ENCODE measurements at regions not wholly inside any gene's neighbourhood (a gene's known extent, or its start where the extent isn't known, plus 50 kb on each side); places are given as distances from the start of the nearest gene placed in this dataset.

DNA sequence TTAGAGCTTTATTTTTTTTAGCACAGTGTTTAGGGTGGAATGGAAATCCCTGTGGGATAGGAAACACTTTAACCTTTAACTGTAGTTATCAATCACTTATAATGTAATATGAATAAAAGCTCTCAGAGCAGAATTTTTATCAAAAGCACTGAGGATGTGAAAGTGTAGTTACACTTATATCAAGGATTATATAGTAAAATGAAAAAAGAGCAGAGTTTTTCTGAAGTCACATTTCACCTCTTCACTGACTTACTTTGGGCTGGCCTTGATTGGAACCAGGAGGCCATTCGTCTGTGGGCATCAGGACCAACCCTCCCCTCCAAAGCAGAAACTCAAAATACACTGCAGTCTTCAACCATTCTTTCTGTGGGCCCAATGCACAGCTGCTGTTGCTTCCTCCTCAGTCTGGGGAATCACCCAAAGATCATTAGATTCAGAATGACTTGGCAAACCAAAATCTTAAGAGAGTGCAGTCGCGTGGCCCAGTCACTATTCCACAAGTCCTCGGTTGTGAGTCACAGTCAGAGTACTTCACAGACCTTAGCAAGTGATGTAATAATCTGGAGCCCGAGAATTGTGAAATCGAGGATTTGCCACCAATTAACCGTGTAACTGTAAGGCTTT, 132.6 kb upstream of the COL8A1 start (continued):
- TF ChIP-seq, protein P1, sequence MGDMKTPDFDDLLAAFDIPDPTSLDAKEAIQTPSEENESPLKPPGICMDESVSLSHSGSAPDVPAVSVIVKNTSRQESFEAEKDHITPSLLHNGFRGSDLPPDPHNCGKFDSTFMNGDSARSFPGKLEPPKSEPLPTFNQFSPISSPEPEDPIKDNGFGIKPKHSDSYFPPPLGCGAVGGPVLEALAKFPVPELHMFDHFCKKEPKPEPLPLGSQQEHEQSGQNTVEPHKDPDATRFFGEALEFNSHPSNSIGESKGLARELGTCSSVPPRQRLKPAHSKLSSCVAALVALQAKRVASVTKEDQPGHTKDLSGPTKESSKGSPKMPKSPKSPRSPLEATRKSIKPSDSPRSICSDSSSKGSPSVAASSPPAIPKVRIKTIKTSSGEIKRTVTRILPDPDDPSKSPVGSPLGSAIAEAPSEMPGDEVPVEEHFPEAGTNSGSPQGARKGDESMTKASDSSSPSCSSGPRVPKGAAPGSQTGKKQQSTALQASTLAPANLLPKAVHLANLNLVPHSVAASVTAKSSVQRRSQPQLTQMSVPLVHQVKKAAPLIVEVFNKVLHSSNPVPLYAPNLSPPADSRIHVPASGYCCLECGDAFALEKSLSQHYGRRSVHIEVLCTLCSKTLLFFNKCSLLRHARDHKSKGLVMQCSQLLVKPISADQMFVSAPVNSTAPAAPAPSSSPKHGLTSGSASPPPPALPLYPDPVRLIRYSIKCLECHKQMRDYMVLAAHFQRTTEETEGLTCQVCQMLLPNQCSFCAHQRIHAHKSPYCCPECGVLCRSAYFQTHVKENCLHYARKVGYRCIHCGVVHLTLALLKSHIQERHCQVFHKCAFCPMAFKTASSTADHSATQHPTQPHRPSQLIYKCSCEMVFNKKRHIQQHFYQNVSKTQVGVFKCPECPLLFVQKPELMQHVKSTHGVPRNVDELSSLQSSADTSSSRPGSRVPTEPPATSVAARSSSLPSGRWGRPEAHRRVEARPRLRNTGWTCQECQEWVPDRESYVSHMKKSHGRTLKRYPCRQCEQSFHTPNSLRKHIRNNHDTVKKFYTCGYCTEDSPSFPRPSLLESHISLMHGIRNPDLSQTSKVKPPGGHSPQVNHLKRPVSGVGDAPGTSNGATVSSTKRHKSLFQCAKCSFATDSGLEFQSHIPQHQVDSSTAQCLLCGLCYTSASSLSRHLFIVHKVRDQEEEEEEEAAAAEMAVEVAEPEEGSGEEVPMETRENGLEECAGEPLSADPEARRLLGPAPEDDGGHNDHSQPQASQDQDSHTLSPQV (IDR thresholded peaks at IDR 0.05), result no peak
- TF ChIP-seq CEBPB (IDR thresholded peaks at IDR 0.05; ENCODE audit: borderline replicate concordance in 1 of 2, low read depth in 2 of 2, low read length in 2 of 2), result peak; percentile 71 to 88; a peak in 2 of 4 replicates
- TF ChIP-seq JUND (IDR thresholded peaks at IDR 0.05; ENCODE audit: low read depth, low read length), result peak; percentile 92
- TF ChIP-seq FOXK2 (IDR thresholded peaks at IDR 0.05), result no peak
- no peak for TF ChIP-seq NFYB (IDR thresholded peaks at IDR 0.05; ENCODE audit: insufficient read depth, low read depth, low read length)
- TF ChIP-seq IKZF2 (IDR thresholded peaks at IDR 0.05), result peak; percentile 91 to 93
- TF ChIP-seq WRNIP1 (IDR thresholded peaks at IDR 0.05; ENCODE audit: borderline replicate concordance, low read depth, low read length), result 0 out of 2 replicates have a peak, but pooled peaks have one; percentile 66
- TF ChIP-seq MTA3 (IDR thresholded peaks at IDR 0.05; ENCODE audit: borderline replicate concordance, low read length), result no peak
- 0 out of 2 replicates have a peak, but pooled peaks have one; percentile 49 for TF ChIP-seq POLR2AphosphoS5 (IDR thresholded peaks at IDR 0.05; ENCODE audit: low read length)
- TF ChIP-seq NR2C2 (IDR thresholded peaks at IDR 0.05; ENCODE audit: borderline replicate concordance, control insufficient read depth, insufficient read length, low read depth), result no peak
- TF ChIP-seq SRF (IDR thresholded peaks at IDR 0.05; ENCODE audit: low read depth in 2 of 2, low read length in 2 of 2), result 0 out of 4 replicates have a peak, but pooled peaks of 1 of the 2 experiments have one; percentile 47
- no peak for TF ChIP-seq EGR1 (IDR thresholded peaks at IDR 0.05; ENCODE audit: borderline replicate concordance in 1 of 2, low read depth in 2 of 2, low read length in 2 of 2)
- TF ChIP-seq IKZF1 (conservative IDR thresholded peaks at IDR 0.05), result peak; percentile 86
- peak; percentile 70 for TF ChIP-seq MEF2A (IDR thresholded peaks at IDR 0.05; ENCODE audit: insufficient read depth, low read depth, low read length)
- TF ChIP-seq, protein P2, sequence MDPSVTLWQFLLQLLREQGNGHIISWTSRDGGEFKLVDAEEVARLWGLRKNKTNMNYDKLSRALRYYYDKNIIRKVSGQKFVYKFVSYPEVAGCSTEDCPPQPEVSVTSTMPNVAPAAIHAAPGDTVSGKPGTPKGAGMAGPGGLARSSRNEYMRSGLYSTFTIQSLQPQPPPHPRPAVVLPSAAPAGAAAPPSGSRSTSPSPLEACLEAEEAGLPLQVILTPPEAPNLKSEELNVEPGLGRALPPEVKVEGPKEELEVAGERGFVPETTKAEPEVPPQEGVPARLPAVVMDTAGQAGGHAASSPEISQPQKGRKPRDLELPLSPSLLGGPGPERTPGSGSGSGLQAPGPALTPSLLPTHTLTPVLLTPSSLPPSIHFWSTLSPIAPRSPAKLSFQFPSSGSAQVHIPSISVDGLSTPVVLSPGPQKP (IDR thresholded peaks at IDR 0.05; ENCODE audit: low read depth, low read length), result no peak
- TF ChIP-seq SMARCA5 (IDR thresholded peaks at IDR 0.05), result no peak
- no peak for TF ChIP-seq STAT1 (conservative IDR thresholded peaks at IDR 0.05)
- no peak for TF ChIP-seq TARDBP (IDR thresholded peaks at IDR 0.05; ENCODE audit: borderline replicate concordance)
- peak; percentile 85; the same call in 1 of the 2 replicates for TF ChIP-seq ZBED1 (IDR thresholded peaks at IDR 0.05; ENCODE audit: borderline replicate concordance)
- no peak for TF ChIP-seq KLF5 (IDR thresholded peaks at IDR 0.05; ENCODE audit: partially characterized antibody)
- TF ChIP-seq FOXM1 (IDR thresholded peaks at IDR 0.05; ENCODE audit: low read depth, low read length), result peak; percentile 93
- TF ChIP-seq SIX5 (IDR thresholded peaks at IDR 0.05; ENCODE audit: low read depth, low read length, severe bottlenecking), result no peak
- no peak for TF ChIP-seq RAD51 (IDR thresholded peaks at IDR 0.05)
- TF ChIP-seq, protein P3, sequence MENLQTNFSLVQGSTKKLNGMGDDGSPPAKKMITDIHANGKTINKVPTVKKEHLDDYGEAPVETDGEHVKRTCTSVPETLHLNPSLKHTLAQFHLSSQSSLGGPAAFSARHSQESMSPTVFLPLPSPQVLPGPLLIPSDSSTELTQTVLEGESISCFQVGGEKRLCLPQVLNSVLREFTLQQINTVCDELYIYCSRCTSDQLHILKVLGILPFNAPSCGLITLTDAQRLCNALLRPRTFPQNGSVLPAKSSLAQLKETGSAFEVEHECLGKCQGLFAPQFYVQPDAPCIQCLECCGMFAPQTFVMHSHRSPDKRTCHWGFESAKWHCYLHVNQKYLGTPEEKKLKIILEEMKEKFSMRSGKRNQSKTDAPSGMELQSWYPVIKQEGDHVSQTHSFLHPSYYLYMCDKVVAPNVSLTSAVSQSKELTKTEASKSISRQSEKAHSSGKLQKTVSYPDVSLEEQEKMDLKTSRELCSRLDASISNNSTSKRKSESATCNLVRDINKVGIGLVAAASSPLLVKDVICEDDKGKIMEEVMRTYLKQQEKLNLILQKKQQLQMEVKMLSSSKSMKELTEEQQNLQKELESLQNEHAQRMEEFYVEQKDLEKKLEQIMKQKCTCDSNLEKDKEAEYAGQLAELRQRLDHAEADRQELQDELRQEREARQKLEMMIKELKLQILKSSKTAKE (IDR thresholded peaks at IDR 0.05; ENCODE audit: low read depth, poor library complexity, severe bottlenecking), result peak; percentile 84
- peak; percentile 94 for TF ChIP-seq RUNX3 (IDR thresholded peaks at IDR 0.05; ENCODE audit: low read length)
